EL (cell line): ENCODE measurements at regions not wholly inside any gene's neighbourhood (a gene's known extent, or its start where the extent isn't known, plus 50 kb on each side); places are given as distances from the start of the nearest gene placed in this dataset.
"Not testable (repeated sequence)": the region's sequence is repeated elsewhere in the genome, so short reads cannot be mapped to it uniquely, and the experiment has no call there.

Experiments
- DNase-seq: peaks from one replicate; pipeline ENCODE4 v3.0.0-alpha.2; 2016

- DNase-seq = no peak
These were observed 54.2 kb upstream of the RABGAP1L start for GRCh38 chr1:174105086-174105485.

- no peak for DNase-seq
These were observed 55.6 kb upstream of the RABGAP1L start for GRCh38 chr1:174103766-174104165.

GRCh38 chr1:174101976-174102375 lies 57.3 kb upstream of the RABGAP1L start:
- not testable (repeated sequence) for DNase-seq

GRCh38 chr1:174097426-174097825 lies 61.9 kb upstream of the RABGAP1L start:
- DNase-seq = no peak

GRCh38 chr1:174093789-174094188 lies 65.5 kb upstream of the RABGAP1L start:
- not testable (repeated sequence) for DNase-seq

- no peak for DNase-seq
These were observed 68.3 kb upstream of the RC3H1 start for GRCh38 chr1:174090471-174090870.

- DNase-seq = no peak
These were observed 58.7 kb upstream of the RC3H1 start for GRCh38 chr1:174080819-174081218.

GRCh38 chr1:174079796-174080195 lies 57.6 kb upstream of the RC3H1 start:
- DNase-seq = no peak

- DNase-seq = peak; percentile 32
These were observed 56.8 kb upstream of the RC3H1 start for GRCh38 chr1:174078916-174079315.

- DNase-seq = no peak
These were observed 55.8 kb upstream of the RC3H1 start for GRCh38 chr1:174077749-174078490.

- DNase-seq = no peak
These were observed 53.1 kb upstream of the RC3H1 start for GRCh38 chr1:174075245-174075692.

- peak; percentile 35 for DNase-seq
These were observed 52.6 kb upstream of the RC3H1 start for GRCh38 chr1:174074757-174075156.

- DNase-seq = no peak
These were observed 50.4 kb upstream of the RC3H1 start for GRCh38 chr1:174072581-174072980.
